ENCODE measurements at regions not wholly inside any gene's neighbourhood (a gene's known extent, or its start where the extent isn't known, plus 50 kb on each side); places are given as distances from the start of the nearest gene placed in this dataset.

GRCh38 chr1:81377406-81377805 lies 423.3 kb upstream of the ADGRL2 start:
- TF ChIP-seq CTCF (IDR thresholded peaks at IDR 0.05; ENCODE audit: low read depth, low read length, missing input control) (no peak), RAD21 (IDR thresholded peaks at IDR 0.05) (peak; percentile 22 to 29), TAF1 (conservative IDR thresholded peaks at IDR 0.05) (no peak), MAX (IDR thresholded peaks at IDR 0.05) (no peak), REST (IDR thresholded peaks at IDR 0.05) (no peak), RXRA (IDR thresholded peaks at IDR 0.05) (no peak), EGR1 (IDR thresholded peaks at IDR 0.05; ENCODE audit: low read depth in 2 of 2) (no peak), ATF3 (IDR thresholded peaks at IDR 0.05) (no peak), YY1 (IDR thresholded peaks at IDR 0.05) (no peak), SP1 (IDR thresholded peaks at IDR 0.05) (no peak)

All from liver (tissue), 3 donors.